ENCODE measurements at regions not wholly inside any gene's neighbourhood (a gene's known extent, or its start where the extent isn't known, plus 50 kb on each side); places are given as distances from the start of the nearest gene placed in this dataset.

DNA sequence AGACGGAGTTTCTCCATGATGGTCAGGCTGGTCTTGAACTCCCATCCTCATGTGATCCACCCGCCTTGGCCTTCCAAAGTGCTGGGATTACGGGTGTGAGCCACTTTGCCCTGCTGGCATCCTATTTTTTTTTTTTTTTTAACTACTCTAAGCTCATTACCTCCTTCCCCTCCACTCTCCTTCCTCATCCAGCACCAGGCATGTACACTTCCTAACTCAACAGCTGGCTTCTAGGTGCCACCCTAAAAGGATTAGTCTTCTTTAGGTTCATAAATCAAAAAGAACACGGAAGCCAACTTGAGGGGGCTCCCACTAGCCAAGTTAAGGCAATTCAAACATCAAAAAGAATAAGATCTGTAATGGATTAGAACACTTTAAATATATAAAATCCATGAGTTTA lies 70.6 kb upstream of the TEX51 start:
- H3K9me3 ChIP-seq (ENCODE audit: control insufficient read depth in 4 of 4, insufficient read depth in 3 of 4, low read length in 3 of 4), result peaks cover 0 to 3% (median 0%) of the 10 kb centered on the region in 4 donors
- ATAC-seq (ENCODE audit: insufficient read depth, low FRiP score) (no peak), DNase-seq (no peak)
- 57 to 77% methylated on average over 4 of the region's 4 CpGs for WGBS, 2 donors
- H3K27me3 ChIP-seq (ENCODE audit: control insufficient read depth in 3 of 3, insufficient read depth in 3 of 3, low read length in 2 of 3), result no peaks in the 10 kb centered on the region
- no peak for TF ChIP-seq CTCF (IDR thresholded peaks at IDR 0.05; ENCODE audit: control extremely low read depth, extremely low read depth)
- H3K36me3 ChIP-seq (ENCODE audit: control insufficient read depth in 4 of 4, insufficient read depth in 4 of 4, low read length in 4 of 4), result no peaks in the 10 kb centered on the region
- no peak overlapping the region for H3K9ac ChIP-seq (ENCODE audit: insufficient read depth in 1 of 2, low read length in 2 of 2)
- H3K27ac ChIP-seq (ENCODE audit: low read depth in 1 of 2, low read length in 1 of 2), result no peak overlapping the region
- no peak overlapping the region for H3K4me3 ChIP-seq
- H3K4me1 ChIP-seq (ENCODE audit: control insufficient read depth in 5 of 5, insufficient read depth in 5 of 5, low read length in 5 of 5), result no peaks in the 10 kb centered on the region

DNA sequence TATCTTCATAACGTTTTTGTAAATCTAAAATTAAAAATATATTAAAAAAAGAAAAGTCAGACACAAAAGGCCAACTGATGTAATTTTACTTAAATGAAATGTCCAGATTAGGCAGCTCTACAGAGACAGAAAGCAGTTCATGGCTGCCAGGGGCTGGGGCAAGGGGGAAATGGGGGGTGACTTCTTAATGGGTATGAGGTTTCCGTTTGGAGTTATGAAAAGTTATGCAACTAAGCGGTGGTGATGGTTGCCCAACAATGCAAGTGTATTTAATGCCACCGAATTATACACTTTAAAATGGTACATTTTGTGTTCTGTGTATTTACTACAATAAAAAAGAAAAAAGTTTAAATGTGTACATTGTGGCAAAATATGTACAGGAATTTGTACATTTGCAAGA lies 70.2 kb upstream of the TEX51 start:
- Histone ChIP-seq H3K4me1 (ENCODE audit: control insufficient read depth in 5 of 5, insufficient read depth in 5 of 5, low read length in 5 of 5) (no peaks in the 10 kb centered on the region), H3K9me3 (ENCODE audit: control insufficient read depth in 4 of 4, insufficient read depth in 3 of 4, low read length in 3 of 4) (peaks cover 0 to 3% (median 0%) of the 10 kb centered on the region in 4 donors), H3K4me3 (no peak overlapping the region), H3K27ac (ENCODE audit: low read depth in 1 of 2, low read length in 1 of 2) (no peak overlapping the region), H3K9ac (ENCODE audit: insufficient read depth in 1 of 2, low read length in 2 of 2) (no peak overlapping the region), H3K36me3 (ENCODE audit: control insufficient read depth in 4 of 4, insufficient read depth in 4 of 4, low read length in 4 of 4) (no peaks in the 10 kb centered on the region), H3K27me3 (ENCODE audit: control insufficient read depth in 3 of 3, insufficient read depth in 3 of 3, low read length in 2 of 3) (no peaks in the 10 kb centered on the region)
- TF ChIP-seq CTCF (IDR thresholded peaks at IDR 0.05; ENCODE audit: control extremely low read depth, extremely low read depth), result no peak
- WGBS, 2 donors, result 34 to 57% methylated on average over 4 of the region's 4 CpGs
- DNase-seq (no peak), ATAC-seq (ENCODE audit: insufficient read depth, low FRiP score) (no peak)

- H3K4me1 ChIP-seq (ENCODE audit: control insufficient read depth in 5 of 5, insufficient read depth in 5 of 5, low read length in 5 of 5), result no peaks in the 10 kb centered on the region
- DNase-seq (no peak), ATAC-seq (ENCODE audit: insufficient read depth, low FRiP score) (no peak)
- H3K27me3 ChIP-seq (ENCODE audit: control insufficient read depth in 3 of 3, insufficient read depth in 3 of 3, low read length in 2 of 3), result no peaks in the 10 kb centered on the region
- WGBS, 2 donors, result 67 to 70% methylated on average over 14 of the region's 14 CpGs
- H3K4me3 ChIP-seq, result no peak overlapping the region
- no peaks in the 10 kb centered on the region for H3K36me3 ChIP-seq (ENCODE audit: control insufficient read depth in 4 of 4, insufficient read depth in 4 of 4, low read length in 4 of 4)
- H3K9me3 ChIP-seq (ENCODE audit: control insufficient read depth in 4 of 4, insufficient read depth in 3 of 4, low read length in 3 of 4), result peaks cover 0 to 3% (median 0%) of the 10 kb centered on the region in 4 donors
- no peak overlapping the region for H3K9ac ChIP-seq (ENCODE audit: insufficient read depth in 1 of 2, low read length in 2 of 2)
- H3K27ac ChIP-seq (ENCODE audit: low read depth in 1 of 2, low read length in 1 of 2), result no peak overlapping the region
- no peak for TF ChIP-seq CTCF (IDR thresholded peaks at IDR 0.05; ENCODE audit: control extremely low read depth, extremely low read depth)
Observed at GRCh38 chr2:126831234-126832005, 67.3 kb upstream of the TEX51 start.

DNA sequence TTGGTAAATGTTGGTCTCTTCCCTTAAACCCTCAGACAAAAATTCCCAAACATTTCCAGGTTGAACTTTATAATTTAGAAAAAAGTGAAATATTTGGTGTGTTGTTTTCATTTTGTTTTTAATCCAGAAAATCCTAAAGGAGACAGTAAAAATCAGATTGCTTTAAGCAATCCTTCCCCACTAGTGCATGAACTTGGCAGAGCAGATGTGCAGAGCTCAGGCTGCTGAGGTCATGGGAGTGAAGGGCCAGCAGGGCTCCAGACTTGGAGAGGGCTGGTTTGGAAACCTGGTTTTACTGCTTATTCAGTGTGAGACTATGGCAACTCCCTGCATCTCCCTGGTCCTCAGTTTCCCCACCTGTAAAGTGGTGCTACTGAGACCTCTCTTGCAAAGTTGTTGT lies 66.7 kb upstream of the TEX51 start:
- ATAC-seq (ENCODE audit: insufficient read depth, low FRiP score) (no peak), DNase-seq (no peak)
- H3K9me3 ChIP-seq (ENCODE audit: control insufficient read depth in 4 of 4, insufficient read depth in 3 of 4, low read length in 3 of 4), result peaks cover 0 to 3% (median 0%) of the 10 kb centered on the region in 4 donors
- TF ChIP-seq CTCF (IDR thresholded peaks at IDR 0.05; ENCODE audit: control extremely low read depth, extremely low read depth), result no peak
- no peaks in the 10 kb centered on the region for H3K4me1 ChIP-seq (ENCODE audit: control insufficient read depth in 5 of 5, insufficient read depth in 5 of 5, low read length in 5 of 5)
- no peak overlapping the region for H3K4me3 ChIP-seq
- no peaks in the 10 kb centered on the region for H3K36me3 ChIP-seq (ENCODE audit: control insufficient read depth in 4 of 4, insufficient read depth in 4 of 4, low read length in 4 of 4)
- no peaks in the 10 kb centered on the region for H3K27me3 ChIP-seq (ENCODE audit: control insufficient read depth in 3 of 3, insufficient read depth in 3 of 3, low read length in 2 of 3)
- no peak overlapping the region for H3K27ac ChIP-seq (ENCODE audit: low read depth in 1 of 2, low read length in 1 of 2)
- no peak overlapping the region for H3K9ac ChIP-seq (ENCODE audit: insufficient read depth in 1 of 2, low read length in 2 of 2)

Measured in lung (tissue), 11 donors.